ENCODE measurements at regions not wholly inside any gene's neighbourhood (a gene's known extent, or its start where the extent isn't known, plus 50 kb on each side); places are given as distances from the start of the nearest gene placed in this dataset.

DNA sequence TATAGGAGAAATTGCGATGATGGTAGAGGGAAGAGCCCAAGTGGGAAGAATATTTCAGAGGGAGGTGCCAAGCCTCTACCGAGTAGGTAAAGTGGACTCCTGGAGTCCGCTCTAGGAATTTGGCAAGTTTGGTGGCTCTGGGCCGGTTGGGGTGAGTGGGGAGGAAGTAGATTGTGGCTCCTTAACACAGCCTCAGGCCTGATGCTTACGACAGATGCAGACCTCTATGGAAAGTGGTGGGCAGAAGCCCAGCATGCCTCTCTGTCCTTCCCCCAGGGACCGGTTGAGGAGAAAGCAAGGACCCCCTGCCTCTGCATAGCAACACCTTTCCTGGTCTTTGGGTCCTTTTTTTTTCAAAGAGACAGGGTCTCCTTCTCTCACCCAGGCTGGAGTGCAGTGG lies 55.9 kb upstream of the SIAH1 start:
- Histone ChIP-seq H3K4me3 (ENCODE audit: insufficient read length, low read depth) (no peak overlapping the region), H3K4me1 (ENCODE audit: insufficient read depth, insufficient read length) (no peaks in the 10 kb centered on the region), H3K9me3 (ENCODE audit: insufficient read depth, low read length) (no peaks in the 10 kb centered on the region), H3K27me3 (ENCODE audit: insufficient read depth, insufficient read length) (no peaks in the 10 kb centered on the region), H3K9ac (ENCODE audit: insufficient read length, low read depth) (no peak overlapping the region), H3K36me3 (ENCODE audit: insufficient read depth, insufficient read length, low read length) (no peaks in the 10 kb centered on the region)
- TF ChIP-seq YY1 (IDR thresholded peaks at IDR 0.05; ENCODE audit: insufficient read depth, insufficient read length) (no peak), SUZ12 (IDR thresholded peaks at IDR 0.05; ENCODE audit: extremely low read depth, insufficient read depth, insufficient read length) (no peak)
- DNase-seq (ENCODE audit: low read depth, low spot score) = no peak

DNA sequence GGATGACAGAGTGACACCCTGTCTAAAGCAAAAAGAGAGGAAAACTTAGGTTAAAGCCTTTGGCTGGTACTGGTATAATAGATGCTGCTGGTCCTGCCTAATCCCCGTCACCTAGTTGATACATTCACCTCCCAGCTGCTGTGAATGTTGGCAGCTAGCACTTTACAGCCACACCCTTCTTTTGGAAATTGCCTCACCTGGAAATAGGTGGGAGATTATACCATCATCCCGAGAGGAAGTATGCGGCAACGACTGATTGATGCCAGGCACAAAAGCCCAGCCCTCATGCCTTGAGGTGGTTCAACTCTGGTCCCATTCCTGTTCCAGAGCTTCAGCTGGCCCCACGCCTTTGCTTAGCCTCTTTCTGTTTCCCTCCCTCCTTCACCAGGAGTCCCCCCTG lies 53.2 kb upstream of the SIAH1 start:
- Histone ChIP-seq H3K4me1 (ENCODE audit: insufficient read depth, insufficient read length) (no peaks in the 10 kb centered on the region), H3K4me3 (ENCODE audit: insufficient read length, low read depth) (no peak overlapping the region), H3K9me3 (ENCODE audit: insufficient read depth, low read length) (no peaks in the 10 kb centered on the region), H3K36me3 (ENCODE audit: insufficient read depth, insufficient read length, low read length) (no peaks in the 10 kb centered on the region), H3K27me3 (ENCODE audit: insufficient read depth, insufficient read length) (no peaks in the 10 kb centered on the region), H3K9ac (ENCODE audit: insufficient read length, low read depth) (no peak overlapping the region)
- TF ChIP-seq YY1 (IDR thresholded peaks at IDR 0.05; ENCODE audit: insufficient read depth, insufficient read length) (no peak), ZNF274 (IDR thresholded peaks at IDR 0.05; ENCODE audit: low read depth, low read length) (no peak), SUZ12 (IDR thresholded peaks at IDR 0.05; ENCODE audit: extremely low read depth, insufficient read depth, insufficient read length) (no peak)
- DNase-seq (ENCODE audit: low read depth, low spot score) = no peak

DNA sequence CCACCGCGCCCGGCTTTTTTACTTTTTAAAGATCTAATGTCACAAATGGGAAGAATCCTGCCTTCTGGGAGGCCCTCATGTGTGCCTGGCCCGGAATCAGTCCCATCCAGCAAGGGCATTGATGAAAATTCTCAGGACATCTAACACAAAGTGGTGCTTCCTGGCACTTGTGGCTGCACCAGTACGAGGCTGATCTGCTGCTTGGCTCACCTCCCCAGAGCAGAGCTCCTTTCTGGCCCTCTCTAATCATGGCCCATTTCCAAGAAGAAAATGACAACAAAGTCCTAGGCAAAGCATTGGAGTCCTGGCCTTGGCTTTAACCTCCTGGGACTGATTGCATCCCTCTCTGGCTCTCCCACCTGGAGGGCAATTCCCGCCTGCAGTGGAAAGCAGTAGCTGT lies 50.7 kb upstream of the SIAH1 start:
- H3K36me3 ChIP-seq (ENCODE audit: insufficient read depth, insufficient read length, low read length) = no peaks in the 10 kb centered on the region
- H3K9ac ChIP-seq (ENCODE audit: insufficient read length, low read depth) = no peak overlapping the region
- peaks cover 3% of the 10 kb centered on the region for H3K4me1 ChIP-seq (ENCODE audit: insufficient read depth, insufficient read length)
- TF ChIP-seq ZNF274 (IDR thresholded peaks at IDR 0.05; ENCODE audit: low read depth, low read length) (no peak), SUZ12 (IDR thresholded peaks at IDR 0.05; ENCODE audit: extremely low read depth, insufficient read depth, insufficient read length) (no peak), YY1 (IDR thresholded peaks at IDR 0.05; ENCODE audit: insufficient read depth, insufficient read length) (no peak)
- no peak overlapping the region for H3K4me3 ChIP-seq (ENCODE audit: insufficient read length, low read depth)
- DNase-seq (ENCODE audit: low read depth, low spot score) = no peak
- H3K9me3 ChIP-seq (ENCODE audit: insufficient read depth, low read length) = no peaks in the 10 kb centered on the region
- H3K27me3 ChIP-seq (ENCODE audit: insufficient read depth, insufficient read length) = no peaks in the 10 kb centered on the region

DNA sequence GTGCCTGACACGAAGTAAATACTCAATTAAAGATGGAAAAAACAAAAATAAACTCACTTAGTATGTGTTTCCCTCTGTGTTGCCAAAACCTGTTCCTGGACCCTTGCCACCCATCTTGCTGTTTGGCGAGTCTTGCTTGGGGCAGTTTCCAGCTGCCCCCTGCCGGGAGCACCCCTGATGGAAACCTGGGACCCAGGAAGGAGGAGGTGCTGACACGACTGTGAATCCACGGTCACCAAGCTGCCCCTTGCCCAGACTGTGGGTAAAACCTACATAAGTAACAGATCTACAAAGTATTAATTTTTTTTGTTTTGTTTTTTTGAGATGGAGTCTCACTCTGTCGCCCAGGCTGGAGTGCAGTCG lies 50.1 kb upstream of the SIAH1 start:
- DNase-seq (ENCODE audit: low read depth, low spot score) = no peak
- H3K9me3 ChIP-seq (ENCODE audit: insufficient read depth, low read length) = no peaks in the 10 kb centered on the region
- H3K27me3 ChIP-seq (ENCODE audit: insufficient read depth, insufficient read length) = no peaks in the 10 kb centered on the region
- TF ChIP-seq ZNF274 (IDR thresholded peaks at IDR 0.05; ENCODE audit: low read depth, low read length) (no peak), SUZ12 (IDR thresholded peaks at IDR 0.05; ENCODE audit: extremely low read depth, insufficient read depth, insufficient read length) (no peak), YY1 (IDR thresholded peaks at IDR 0.05; ENCODE audit: insufficient read depth, insufficient read length) (no peak)
- no peak overlapping the region for H3K9ac ChIP-seq (ENCODE audit: insufficient read length, low read depth)
- H3K4me1 ChIP-seq (ENCODE audit: insufficient read depth, insufficient read length) = peaks cover 3% of the 10 kb centered on the region
- no peaks in the 10 kb centered on the region for H3K36me3 ChIP-seq (ENCODE audit: insufficient read depth, insufficient read length, low read length)
- H3K4me3 ChIP-seq (ENCODE audit: insufficient read length, low read depth) = no peak overlapping the region
